Sigmoid colon (tissue), 4 donors: ENCODE measurements at regions not wholly inside any gene's neighbourhood (a gene's known extent, or its start where the extent isn't known, plus 50 kb on each side); places are given as distances from the start of the nearest gene placed in this dataset.

ENCODE experiments used
- CTCF ChIP-seq, 4 experiments: fragments of 450-650 bp in 3 of 4; fragments of 200-600 bp in 1 of 4; IDR thresholded peaks; one replicate each; pipeline ENCODE4 v1.5.1; 2016 to 2019; ENCODE audit warnings: antibody characterized with exemption in 4 of 4, mild to moderate bottlenecking in 3 of 4, moderate library complexity in 2 of 4
- POLR2A ChIP-seq, 2 donors: fragments of 450-650 bp; IDR thresholded peaks; one replicate each; pipeline ENCODE4 v1.6.1; 2016; ENCODE audit warnings: antibody characterized with exemption in 2 of 2, mild to moderate bottlenecking in 2 of 2, moderate library complexity in 2 of 2
- POLR2AphosphoS5 ChIP-seq, 4 donors: sonication (generic); formaldehyde crosslinking; IDR thresholded peaks; one replicate each; pipeline ENCODE4 v1.6.1; 2017; ENCODE audit warnings: antibody characterized with exemption in 4 of 4

- TF ChIP-seq POLR2AphosphoS5 (IDR thresholded peaks at IDR 0.05): no peak
- no peak for TF ChIP-seq POLR2A (IDR thresholded peaks at IDR 0.05)
- TF ChIP-seq CTCF (IDR thresholded peaks at IDR 0.05): no peak
Observed at GRCh38 chr5:179413711-179414458, 68.6 kb upstream of the ADAMTS2 start.
